H1 (cell line): ENCODE measurements at regions not wholly inside any gene's neighbourhood (a gene's known extent, or its start where the extent isn't known, plus 50 kb on each side); places are given as distances from the start of the nearest gene placed in this dataset.

Experiments
- BRCA1 ChIP-seq: IDR thresholded peaks from 2 replicates; pipeline ENCODE4 v1.6.1; 2012; ENCODE audit warnings: low read depth, low read length, improper control_type of control experiment
- EZH2 ChIP-seq: fragments of 200-600 bp; sonication (generic); IDR thresholded peaks from 2 replicates; pipeline ENCODE4 v1.7.1; 2012; ENCODE audit warnings: low read depth, mild to moderate bottlenecking, moderate library complexity, low read length, inconsistent platforms; ENCODE audit not compliant: severe bottlenecking
- SIRT6 ChIP-seq: IDR thresholded peaks from one replicate; pipeline ENCODE4 v1.7.1; 2012; ENCODE audit warnings: low read length, inconsistent platforms
- SP2 ChIP-seq: IDR thresholded peaks from 2 replicates; pipeline ENCODE4 v1.6.1; 2012; ENCODE audit warnings: mild to moderate bottlenecking, low read length, inconsistent platforms
- TF ChIP-seq, protein P1 (sequence below): IDR thresholded peaks from 2 replicates; pipeline ENCODE4 v1.6.1; 2011; ENCODE audit warnings: low read length, improper control_type of control experiment

DNA sequence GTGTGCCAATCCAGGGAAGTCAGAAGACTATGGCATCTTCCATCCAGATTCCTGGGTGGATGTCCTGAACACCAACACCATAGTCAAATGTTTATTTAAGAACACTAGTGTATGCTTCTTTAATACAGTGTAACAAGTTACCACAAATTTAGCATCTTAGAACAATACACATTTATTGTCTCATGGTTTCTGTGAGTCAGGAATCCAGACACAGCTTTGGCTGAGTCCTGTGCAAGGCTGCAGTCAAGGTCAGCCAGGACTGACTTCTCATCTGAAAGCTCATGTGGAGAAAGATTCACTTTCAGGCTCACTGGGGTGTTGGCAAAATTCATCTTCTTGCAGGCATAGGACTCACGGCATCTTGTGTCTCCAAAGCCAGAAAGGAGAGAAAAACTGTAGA is 143.4 kb downstream of the ANXA2 start:
- TF ChIP-seq SIRT6 (no peak), BRCA1 (no peak), EZH2 (no peak), SP2 (no peak)
- TF ChIP-seq, protein P1, sequence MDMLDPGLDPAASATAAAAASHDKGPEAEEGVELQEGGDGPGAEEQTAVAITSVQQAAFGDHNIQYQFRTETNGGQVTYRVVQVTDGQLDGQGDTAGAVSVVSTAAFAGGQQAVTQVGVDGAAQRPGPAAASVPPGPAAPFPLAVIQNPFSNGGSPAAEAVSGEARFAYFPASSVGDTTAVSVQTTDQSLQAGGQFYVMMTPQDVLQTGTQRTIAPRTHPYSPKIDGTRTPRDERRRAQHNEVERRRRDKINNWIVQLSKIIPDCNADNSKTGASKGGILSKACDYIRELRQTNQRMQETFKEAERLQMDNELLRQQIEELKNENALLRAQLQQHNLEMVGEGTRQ, result no peak
